ENCODE measurements at regions not wholly inside any gene's neighbourhood (a gene's known extent, or its start where the extent isn't known, plus 50 kb on each side); places are given as distances from the start of the nearest gene placed in this dataset.

DNA sequence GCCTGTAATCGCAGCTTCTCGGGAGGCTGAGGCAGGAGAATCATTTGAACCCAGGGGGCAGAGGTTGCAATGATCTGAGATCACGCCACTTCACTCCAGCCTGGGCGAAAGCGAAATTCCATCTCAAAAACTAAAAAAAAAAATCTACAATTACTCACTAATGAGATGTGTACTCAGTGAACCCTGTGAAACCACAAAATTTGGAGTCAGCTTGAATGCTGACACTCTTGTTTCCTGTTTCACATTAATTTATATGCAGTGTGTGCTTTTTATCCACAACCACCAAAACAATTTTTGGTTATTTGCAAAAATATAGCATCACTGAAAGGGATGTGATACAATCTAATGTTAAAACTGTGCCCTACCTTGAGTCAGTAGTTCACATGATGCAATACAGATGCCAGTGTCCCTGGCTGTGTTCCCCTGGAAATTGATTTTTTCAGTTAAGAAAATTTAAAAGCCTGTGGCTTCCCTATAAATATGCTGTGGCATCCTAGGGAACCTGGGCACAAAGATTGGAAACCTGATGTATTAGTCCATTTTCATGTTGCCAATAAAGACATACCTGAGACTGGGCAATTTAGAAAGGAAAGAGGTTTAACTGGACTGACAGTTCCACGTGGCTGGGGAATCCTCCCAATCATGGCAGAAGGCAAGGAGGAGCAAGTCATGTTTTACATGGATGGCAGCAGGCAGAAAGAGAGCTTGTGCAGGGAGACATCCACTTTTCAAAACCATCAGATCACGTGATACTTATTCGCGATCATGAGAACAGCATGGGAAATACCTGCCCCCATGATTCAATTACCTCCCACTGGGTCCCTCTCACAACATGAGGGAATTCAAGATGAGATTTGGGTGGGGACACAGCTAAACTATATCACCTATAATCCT, 337.5 kb upstream of the NT5C1B start:
- H3K27ac ChIP-seq (replicated peaks) = no peak overlapping the region
- H3K4me1 ChIP-seq = peaks cover 9% of the 10 kb centered on the region
- no peak overlapping the region for H3K4me3 ChIP-seq
- H3K9me3 ChIP-seq (replicated peaks) = no peaks in the 10 kb centered on the region
- DNase-seq = no peak
- no peaks in the 10 kb centered on the region for H3K27me3 ChIP-seq (ENCODE audit: low read depth)
- intact Hi-C loops (cut with micrococcal nuclease) = no loop called here
- no peaks in the 10 kb centered on the region for H3K36me3 ChIP-seq
- TF ChIP-seq, protein P1, sequence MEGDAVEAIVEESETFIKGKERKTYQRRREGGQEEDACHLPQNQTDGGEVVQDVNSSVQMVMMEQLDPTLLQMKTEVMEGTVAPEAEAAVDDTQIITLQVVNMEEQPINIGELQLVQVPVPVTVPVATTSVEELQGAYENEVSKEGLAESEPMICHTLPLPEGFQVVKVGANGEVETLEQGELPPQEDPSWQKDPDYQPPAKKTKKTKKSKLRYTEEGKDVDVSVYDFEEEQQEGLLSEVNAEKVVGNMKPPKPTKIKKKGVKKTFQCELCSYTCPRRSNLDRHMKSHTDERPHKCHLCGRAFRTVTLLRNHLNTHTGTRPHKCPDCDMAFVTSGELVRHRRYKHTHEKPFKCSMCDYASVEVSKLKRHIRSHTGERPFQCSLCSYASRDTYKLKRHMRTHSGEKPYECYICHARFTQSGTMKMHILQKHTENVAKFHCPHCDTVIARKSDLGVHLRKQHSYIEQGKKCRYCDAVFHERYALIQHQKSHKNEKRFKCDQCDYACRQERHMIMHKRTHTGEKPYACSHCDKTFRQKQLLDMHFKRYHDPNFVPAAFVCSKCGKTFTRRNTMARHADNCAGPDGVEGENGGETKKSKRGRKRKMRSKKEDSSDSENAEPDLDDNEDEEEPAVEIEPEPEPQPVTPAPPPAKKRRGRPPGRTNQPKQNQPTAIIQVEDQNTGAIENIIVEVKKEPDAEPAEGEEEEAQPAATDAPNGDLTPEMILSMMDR (IDR thresholded peaks at IDR 0.05; ENCODE audit: borderline replicate concordance) = no peak

GRCh38 chr2:18925296-18925695, 335.9 kb upstream of the NT5C1B start:
- intact Hi-C loops (cut with micrococcal nuclease) = no loop called here
- TF ChIP-seq, protein P1 (IDR thresholded peaks at IDR 0.05; ENCODE audit: borderline replicate concordance) = no peak
- H3K9me3 ChIP-seq (replicated peaks) = no peaks in the 10 kb centered on the region
- no peak for DNase-seq
- no peak overlapping the region for H3K27ac ChIP-seq (replicated peaks)
- no peaks in the 10 kb centered on the region for H3K36me3 ChIP-seq
- H3K4me3 ChIP-seq = no peak overlapping the region
- H3K27me3 ChIP-seq (ENCODE audit: low read depth) = no peaks in the 10 kb centered on the region
- H3K4me1 ChIP-seq = peaks cover 9% of the 10 kb centered on the region

DNA sequence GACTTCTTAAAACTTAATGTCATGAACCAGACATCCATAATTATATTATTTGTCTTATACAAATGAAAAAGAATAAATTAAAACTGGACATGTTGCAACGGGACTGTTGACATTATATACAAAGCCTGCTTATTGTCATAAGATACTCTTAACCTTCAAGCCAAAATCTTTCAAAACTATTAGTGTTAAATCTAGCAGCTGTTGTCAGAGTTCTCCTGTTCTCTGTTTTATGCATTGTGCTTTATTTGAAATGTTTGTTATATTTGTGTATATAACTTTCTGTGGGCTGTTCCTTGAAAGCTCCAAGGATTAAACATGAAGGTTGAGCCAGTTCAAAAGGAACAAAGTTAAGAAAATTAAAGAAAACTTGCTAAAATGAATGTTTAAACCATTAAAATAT, 335.5 kb upstream of the NT5C1B start:
- Histone ChIP-seq H3K4me1 (peaks cover 9% of the 10 kb centered on the region), H3K36me3 (no peaks in the 10 kb centered on the region), H3K27ac (replicated peaks) (no peak overlapping the region), H3K9me3 (replicated peaks) (no peaks in the 10 kb centered on the region), H3K4me3 (no peak overlapping the region), H3K27me3 (ENCODE audit: low read depth) (no peaks in the 10 kb centered on the region)
- TF ChIP-seq, protein P1 (IDR thresholded peaks at IDR 0.05; ENCODE audit: borderline replicate concordance) = no peak
- intact Hi-C loops (cut with micrococcal nuclease) = no loop called here
- no peak for DNase-seq

- Histone ChIP-seq H3K9me3 (replicated peaks) (no peaks in the 10 kb centered on the region), H3K27me3 (ENCODE audit: low read depth) (no peaks in the 10 kb centered on the region), H3K27ac (replicated peaks) (no peak overlapping the region), H3K36me3 (no peaks in the 10 kb centered on the region), H3K4me3 (no peak overlapping the region), H3K4me1 (peaks cover 9% of the 10 kb centered on the region)
- intact Hi-C loops (cut with micrococcal nuclease) = no loop called here
- no peak for DNase-seq
- TF ChIP-seq, protein P1 (IDR thresholded peaks at IDR 0.05; ENCODE audit: borderline replicate concordance) = no peak
These were observed 335.0 kb upstream of the NT5C1B start for GRCh38 chr2:18924386-18924785.

GRCh38 chr2:18922276-18922675, 332.9 kb upstream of the NT5C1B start:
- no peaks in the 10 kb centered on the region for H3K9me3 ChIP-seq (replicated peaks)
- TF ChIP-seq, protein P1 (IDR thresholded peaks at IDR 0.05; ENCODE audit: borderline replicate concordance) = no peak
- no peak overlapping the region for H3K27ac ChIP-seq (replicated peaks)
- H3K36me3 ChIP-seq = no peaks in the 10 kb centered on the region
- no peaks in the 10 kb centered on the region for H3K27me3 ChIP-seq (ENCODE audit: low read depth)
- intact Hi-C loops (cut with micrococcal nuclease) = no loop called here
- no peak overlapping the region for H3K4me3 ChIP-seq
- no peak for DNase-seq
- H3K4me1 ChIP-seq = peaks cover under 1% of the 10 kb centered on the region
